Hepatocyte (in vitro differentiated cells): ENCODE measurements at regions not wholly inside any gene's neighbourhood (a gene's known extent, or its start where the extent isn't known, plus 50 kb on each side); places are given as distances from the start of the nearest gene placed in this dataset.

Source experiments
- DNase-seq: peaks from one replicate; pipeline ENCODE4 v3.0.0-alpha.2; 2016; ENCODE audit warnings: low spot score
- H2AFZ ChIP-seq: fragments of 200-600 bp; sonication (generic); 2 replicates; pipeline ENCODE4 v1.6.0; 2016; ENCODE audit warnings: antibody characterized with exemption, mild to moderate bottlenecking
- H3K27ac ChIP-seq: fragments of 200-600 bp; sonication (generic); 2 replicates; pipeline ENCODE4 v1.5.1; 2016; ENCODE audit warnings: mild to moderate bottlenecking
- H3K27me3 ChIP-seq: fragments of 200-600 bp; sonication (generic); 2 replicates; pipeline ENCODE4 v1.6.1; 2016
- H3K36me3 ChIP-seq: fragments of 200-600 bp; sonication (generic); replicated peaks from 2 replicates; pipeline ENCODE4 v1.5.1; 2016; ENCODE audit warnings: low read depth; ENCODE audit not compliant: insufficient read depth
- H3K4me1 ChIP-seq: fragments of 200-600 bp; sonication (generic); 2 replicates; pipeline ENCODE4 v1.5.1; 2016; ENCODE audit warnings: mild to moderate bottlenecking, moderate library complexity; ENCODE audit not compliant: insufficient read depth
- H3K4me2 ChIP-seq: fragments of 200-600 bp; sonication (generic); 2 replicates; pipeline ENCODE4 v1.6.0; 2016
- H3K4me3 ChIP-seq: fragments of 200-600 bp; sonication (generic); 2 replicates; pipeline ENCODE4 v1.5.1; 2016; ENCODE audit warnings: mild to moderate bottlenecking
- H3K79me2 ChIP-seq: fragments of 200-600 bp; sonication (generic); 2 replicates; pipeline ENCODE4 v1.6.0; 2017; ENCODE audit warnings: mild to moderate bottlenecking
- H3K9me2 ChIP-seq: fragments of 200-600 bp; sonication (generic); replicated peaks from 2 replicates; pipeline ENCODE4 v1.6.0; 2017; ENCODE audit warnings: mild to moderate bottlenecking; ENCODE audit not compliant: insufficient read depth
- H3K9me3 ChIP-seq: fragments of 200-600 bp; sonication (generic); 2 replicates; pipeline ENCODE4 v1.5.1; 2016; ENCODE audit warnings: low read depth, mild to moderate bottlenecking
- H4K20me1 ChIP-seq: fragments of 200-600 bp; sonication (generic); 2 replicates; pipeline ENCODE4 v1.6.0; 2016; ENCODE audit warnings: mild to moderate bottlenecking; ENCODE audit not compliant: insufficient read depth, poor library complexity, severe bottlenecking
- EZH2 ChIP-seq: fragments of 200-600 bp; sonication (generic); IDR thresholded peaks from 2 replicates; pipeline ENCODE4 v1.6.1; 2016; ENCODE audit warnings: antibody characterized with exemption, mild to moderate bottlenecking, borderline replicate concordance
- EZH2phosphoT487 ChIP-seq: fragments of 200-600 bp; sonication (generic); IDR thresholded peaks from one replicate; pipeline ENCODE4 v1.6.1; 2018; ENCODE audit warnings: antibody characterized with exemption, mild to moderate bottlenecking, low read depth, moderate library complexity; ENCODE audit not compliant: unreplicated experiment, severe bottlenecking
- WGBS: methylation state at CpG from one replicate; pipeline ENCODE4 v1.1.6; 2016; ENCODE audit warnings: low lambda C conversion rate; ENCODE audit errors: missing lambda C conversion rate; 5-methylcytosine and 5-hydroxymethylcytosine counted together
- TF ChIP-seq, protein P1 (sequence below): fragments of 200-600 bp; sonication (generic); IDR thresholded peaks from 2 replicates; pipeline ENCODE4 v1.5.1; 2016; ENCODE audit warnings: antibody characterized with exemption, mild to moderate bottlenecking; ENCODE audit not compliant: poor library complexity

DNA sequence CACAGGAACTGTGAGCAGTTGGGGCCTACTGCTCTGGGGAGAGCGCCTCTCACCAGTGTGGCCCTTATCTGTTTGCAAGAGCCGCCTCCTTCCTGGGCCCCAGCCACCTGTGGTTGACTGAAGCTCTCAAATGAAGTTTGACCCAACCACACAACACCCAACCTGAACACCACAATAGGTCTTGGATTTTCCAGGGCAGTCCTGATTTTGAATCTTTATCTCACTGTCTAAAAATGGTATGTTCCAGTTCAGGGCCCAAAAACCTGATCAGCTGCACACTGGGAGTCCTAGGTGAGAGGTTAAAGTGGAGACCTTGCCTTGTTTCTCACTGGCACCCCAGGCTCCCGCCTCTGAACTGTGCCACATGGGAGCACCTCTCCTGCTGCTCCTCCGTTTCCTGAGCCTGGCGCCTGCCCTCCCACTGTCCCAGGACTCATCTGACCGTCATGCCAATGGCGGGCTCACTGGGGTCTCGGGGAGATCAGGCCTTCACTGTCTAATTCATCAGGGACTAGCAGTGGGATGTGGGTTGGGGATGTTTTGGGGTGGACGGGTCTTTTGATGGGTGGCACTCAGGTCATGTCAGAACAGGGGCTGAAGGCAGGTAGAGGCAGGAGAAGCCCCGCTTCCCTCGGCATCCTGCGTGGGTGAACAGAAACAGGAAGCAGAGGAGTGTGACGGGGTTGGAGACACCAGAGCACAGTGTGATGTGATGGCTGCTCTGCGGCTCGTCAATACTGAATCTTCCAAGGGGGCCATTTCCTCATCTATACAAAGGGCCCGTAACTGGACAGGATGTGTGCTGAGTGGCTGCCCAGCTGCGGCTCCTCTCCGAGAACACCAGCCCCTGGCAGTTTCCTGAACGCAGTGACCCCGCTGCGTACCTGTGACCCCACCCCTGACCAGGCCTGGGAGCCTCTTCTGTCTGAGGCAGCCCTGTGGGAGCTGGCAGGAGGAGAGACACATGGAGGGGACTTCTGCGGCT lies 59.6 kb upstream of the ITPKB start:
- no peaks in the 10 kb centered on the region for H3K9me2 ChIP-seq
- H3K36me3 ChIP-seq = no peaks in the 10 kb centered on the region
- H4K20me1 ChIP-seq = no peaks in the 10 kb centered on the region
- H3K9me3 ChIP-seq = no peaks in the 10 kb centered on the region
- WGBS = 82% methylated on average over 21 of the region's 22 CpGs
- no peak overlapping the region for H3K27ac ChIP-seq
- no peaks in the 10 kb centered on the region for H3K4me1 ChIP-seq
- no peak overlapping the region for H3K4me3 ChIP-seq
- H3K79me2 ChIP-seq = no peaks in the 10 kb centered on the region
- H3K27me3 ChIP-seq = no peaks in the 10 kb centered on the region
- TF ChIP-seq EZH2phosphoT487 = no peak
- TF ChIP-seq, protein P1, sequence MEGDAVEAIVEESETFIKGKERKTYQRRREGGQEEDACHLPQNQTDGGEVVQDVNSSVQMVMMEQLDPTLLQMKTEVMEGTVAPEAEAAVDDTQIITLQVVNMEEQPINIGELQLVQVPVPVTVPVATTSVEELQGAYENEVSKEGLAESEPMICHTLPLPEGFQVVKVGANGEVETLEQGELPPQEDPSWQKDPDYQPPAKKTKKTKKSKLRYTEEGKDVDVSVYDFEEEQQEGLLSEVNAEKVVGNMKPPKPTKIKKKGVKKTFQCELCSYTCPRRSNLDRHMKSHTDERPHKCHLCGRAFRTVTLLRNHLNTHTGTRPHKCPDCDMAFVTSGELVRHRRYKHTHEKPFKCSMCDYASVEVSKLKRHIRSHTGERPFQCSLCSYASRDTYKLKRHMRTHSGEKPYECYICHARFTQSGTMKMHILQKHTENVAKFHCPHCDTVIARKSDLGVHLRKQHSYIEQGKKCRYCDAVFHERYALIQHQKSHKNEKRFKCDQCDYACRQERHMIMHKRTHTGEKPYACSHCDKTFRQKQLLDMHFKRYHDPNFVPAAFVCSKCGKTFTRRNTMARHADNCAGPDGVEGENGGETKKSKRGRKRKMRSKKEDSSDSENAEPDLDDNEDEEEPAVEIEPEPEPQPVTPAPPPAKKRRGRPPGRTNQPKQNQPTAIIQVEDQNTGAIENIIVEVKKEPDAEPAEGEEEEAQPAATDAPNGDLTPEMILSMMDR = no peak
- DNase-seq = no peak
- no peak overlapping the region for H2AFZ ChIP-seq
- no peak overlapping the region for H3K4me2 ChIP-seq

DNA sequence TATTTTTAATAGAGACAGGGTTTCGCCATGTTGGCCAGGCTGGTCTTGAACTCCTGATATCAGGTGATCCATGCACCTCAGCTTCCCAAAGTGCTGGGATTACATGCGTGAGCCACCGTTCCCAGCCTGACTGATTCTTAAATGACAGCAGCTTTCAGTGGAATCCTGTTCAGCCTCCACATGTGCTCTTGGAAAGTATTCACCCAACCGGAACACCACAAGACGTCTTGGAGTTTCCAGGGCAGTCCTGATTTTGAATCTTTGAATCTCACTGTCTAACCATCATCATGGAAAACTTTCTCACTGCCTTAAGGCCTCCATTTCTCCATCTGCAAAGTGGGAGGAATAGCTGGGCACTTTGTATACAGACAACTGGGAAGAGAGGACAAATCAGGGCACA lies 58.1 kb upstream of the ITPKB start:
- no peak for DNase-seq
- Histone ChIP-seq H4K20me1 (no peaks in the 10 kb centered on the region), H3K36me3 (no peaks in the 10 kb centered on the region), H3K4me1 (no peaks in the 10 kb centered on the region), H3K27me3 (no peaks in the 10 kb centered on the region), H3K79me2 (no peaks in the 10 kb centered on the region), H3K9me2 (no peaks in the 10 kb centered on the region), H3K4me3 (no peak overlapping the region), H3K4me2 (no peak overlapping the region), H3K9me3 (no peaks in the 10 kb centered on the region), H3K27ac (no peak overlapping the region), H2AFZ (no peak overlapping the region)
- TF ChIP-seq EZH2phosphoT487 = no peak
- TF ChIP-seq EZH2 = no peak
- TF ChIP-seq, protein P1 = no peak
- WGBS = 95% methylated on average over 5 of the region's 5 CpGs

GRCh38 chr1:226793620-226794276 lies 54.7 kb upstream of the ITPKB start:
- Histone ChIP-seq H3K27ac (no peak overlapping the region), H2AFZ (no peak overlapping the region), H3K4me2 (no peak overlapping the region), H4K20me1 (no peaks in the 10 kb centered on the region), H3K9me3 (no peaks in the 10 kb centered on the region), H3K4me3 (no peak overlapping the region), H3K27me3 (no peaks in the 10 kb centered on the region), H3K36me3 (no peaks in the 10 kb centered on the region), H3K9me2 (no peaks in the 10 kb centered on the region), H3K4me1 (no peaks in the 10 kb centered on the region), H3K79me2 (no peaks in the 10 kb centered on the region)
- TF ChIP-seq, protein P1 = no peak
- TF ChIP-seq EZH2 (no peak), EZH2phosphoT487 (no peak)
- no peak for DNase-seq
- WGBS = 81% methylated on average over 2 of the region's 2 CpGs
